PC-3 (cell line): ENCODE measurements at regions not wholly inside any gene's neighbourhood (a gene's known extent, or its start where the extent isn't known, plus 50 kb on each side); places are given as distances from the start of the nearest gene placed in this dataset.

ENCODE experiments used
- ATAC-seq: fragments of 200-7000 bp; cut with Tn5 transposase; 2 replicates; pipeline ENCODE4 v1.9.1; 2020; ENCODE audit warnings: mild to moderate bottlenecking, moderate library complexity
- BruUV-seq: library from RNA; stranded (reverse); fragments of 400-500 nt; replicated peaks from 2 replicates; lab custom pipeline; 2021; lab: Mats Ljungman, UMichigan
- CTCF ChIA-PET: fragments of 300-600 bp; sonication (Branson Sonifier 250); formaldehyde crosslinking; loops from one replicate; lab custom pipeline; 2022; ENCODE audit warnings: antibody characterized with exemption; lab: Charles Lee
- POLR2A ChIA-PET: fragments of 300-600 bp; sonication (Branson Sonifier 250); formaldehyde crosslinking; loops from one replicate; lab custom pipeline; 2022; ENCODE audit warnings: antibody characterized with exemption; ENCODE audit not compliant: unreplicated experiment; lab: Charles Lee
- DNase-seq: peaks from one replicate; pipeline ENCODE4 v3.0.0-alpha.2; 2015
- H2AFZ ChIP-seq: fragments of 300-600 bp; sonication (generic); 2 replicates; pipeline ENCODE4 v1.6.0; 2016; ENCODE audit warnings: antibody characterized with exemption, low read length
- H3F3A ChIP-seq: fragments of 300-600 bp; sonication (generic); one replicate; pipeline ENCODE4 v1.6.0; 2017; ENCODE audit warnings: antibody characterized with exemption, low read length, control low read depth, mild to moderate bottlenecking; ENCODE audit not compliant: unreplicated experiment
- H3K27ac ChIP-seq: fragments of 300-600 bp; sonication (generic); 2 replicates; pipeline ENCODE4 v1.5.1; 2016; ENCODE audit warnings: mild to moderate bottlenecking, low read length
- H3K27me3 ChIP-seq: fragments of 300-600 bp; sonication (generic); 2 replicates; pipeline ENCODE4 v1.6.1; 2016; ENCODE audit warnings: low read length, mixed read lengths
- H3K36me3 ChIP-seq: fragments of 300-600 bp; sonication (generic); 2 replicates; pipeline ENCODE4 v1.6.1; 2016; ENCODE audit warnings: low read depth, mixed run types, low read length, mixed read lengths
- H3K4me1 ChIP-seq: fragments of 300-600 bp; sonication (generic); 2 replicates; pipeline ENCODE4 v1.5.1; 2016; ENCODE audit warnings: low read length; ENCODE audit not compliant: insufficient read depth
- H3K4me2 ChIP-seq: fragments of 300-600 bp; sonication (generic); 2 replicates; pipeline ENCODE4 v1.6.0; 2016; ENCODE audit warnings: low read length
- H3K4me3 ChIP-seq: fragments of 300-600 bp; sonication (generic); 2 replicates; pipeline ENCODE4 v1.5.1; 2016; ENCODE audit warnings: mild to moderate bottlenecking, low read length, mixed read lengths
- H3K79me2 ChIP-seq: fragments of 300-600 bp; sonication (generic); 2 replicates; pipeline ENCODE4 v1.6.1; 2017; ENCODE audit warnings: low read length, mixed read lengths
- H3K9ac ChIP-seq: fragments of 300-600 bp; sonication (generic); 2 replicates; pipeline ENCODE4 v1.6.0; 2016; ENCODE audit warnings: mild to moderate bottlenecking, low read length
- H3K9me2 ChIP-seq: fragments of 300-600 bp; sonication (generic); replicated peaks from 2 replicates; pipeline ENCODE4 v1.6.1; 2016; ENCODE audit warnings: mixed run types, low read length, mixed read lengths
- H3K9me3 ChIP-seq: fragments of 300-600 bp; sonication (generic); 2 replicates; pipeline ENCODE4 v1.6.1; 2016; ENCODE audit warnings: low read length, mixed read lengths
- H4K20me1 ChIP-seq: fragments of 300-600 bp; sonication (generic); 2 replicates; pipeline ENCODE4 v1.6.1; 2016; ENCODE audit warnings: low read length, mixed read lengths
- EZH2 ChIP-seq: fragments of 300-600 bp; sonication (generic); IDR thresholded peaks from one replicate; pipeline ENCODE4 v1.6.1; 2017; ENCODE audit warnings: antibody characterized with exemption, mild to moderate bottlenecking, low read length; ENCODE audit not compliant: unreplicated experiment
- EZH2phosphoT487 ChIP-seq: fragments of 300-600 bp; sonication (generic); IDR thresholded peaks from 2 replicates; pipeline ENCODE4 v1.6.1; 2018; ENCODE audit warnings: mild to moderate bottlenecking, antibody characterized with exemption, low read length, borderline replicate concordance
- intact Hi-C: fragments of 100-400 bp; cut with micrococcal nuclease; formaldehyde crosslinking; loops from 2 replicates; pipeline ENCODE4 v1.9.0; 2023
- TF ChIP-seq, protein P1 (sequence below): fragments of 300-600 bp; sonication (generic); conservative IDR thresholded peaks from 2 replicates; pipeline ENCODE4 v1.5.1; 2017; ENCODE audit warnings: antibody characterized with exemption, low read depth, mild to moderate bottlenecking, low read length

DNA sequence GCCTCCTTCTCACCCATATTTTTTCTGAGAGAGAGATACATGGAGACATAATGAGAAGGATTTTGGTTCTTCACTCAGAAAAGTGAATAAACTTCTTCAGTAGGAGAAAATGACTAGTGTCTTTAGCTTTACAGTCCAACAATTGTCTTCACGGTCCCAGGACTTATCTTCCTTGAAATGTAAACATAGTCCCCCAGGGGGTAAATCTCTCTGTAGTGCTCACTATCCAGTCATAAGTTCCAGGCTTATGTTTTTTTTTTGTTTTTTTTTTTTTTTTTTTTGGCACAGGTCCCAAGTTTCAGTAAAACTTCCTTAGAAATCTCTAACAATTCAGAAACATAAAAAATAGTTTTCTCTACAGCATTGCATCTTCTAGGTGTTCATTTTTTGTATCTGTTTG, 890.2 kb upstream of the B3GALT2 start:
- Histone ChIP-seq H3K9ac (no peak overlapping the region), H2AFZ (no peak overlapping the region), H4K20me1 (no peaks in the 10 kb centered on the region), H3K27me3 (no peaks in the 10 kb centered on the region), H3K9me3 (no peaks in the 10 kb centered on the region), H3K9me2 (no peaks in the 10 kb centered on the region), H3K4me2 (no peak overlapping the region), H3K36me3 (no peaks in the 10 kb centered on the region), H3K79me2 (no peaks in the 10 kb centered on the region), H3K4me3 (no peak overlapping the region), H3K4me1 (no peaks in the 10 kb centered on the region), H3F3A (no peaks in the 10 kb centered on the region), H3K27ac (no peak overlapping the region)
- no peak for DNase-seq
- no peak for ATAC-seq
- ChIA-PET CTCF (interaction anchor here (0.7 kb wide), 1 partner anchor 14 kb away, joined by 11 read pairs; no protein-coding TSS in a partner anchor), POLR2A (no interaction called here)
- TF ChIP-seq EZH2 = no peak
- no peak for TF ChIP-seq EZH2phosphoT487
- TF ChIP-seq, protein P1, sequence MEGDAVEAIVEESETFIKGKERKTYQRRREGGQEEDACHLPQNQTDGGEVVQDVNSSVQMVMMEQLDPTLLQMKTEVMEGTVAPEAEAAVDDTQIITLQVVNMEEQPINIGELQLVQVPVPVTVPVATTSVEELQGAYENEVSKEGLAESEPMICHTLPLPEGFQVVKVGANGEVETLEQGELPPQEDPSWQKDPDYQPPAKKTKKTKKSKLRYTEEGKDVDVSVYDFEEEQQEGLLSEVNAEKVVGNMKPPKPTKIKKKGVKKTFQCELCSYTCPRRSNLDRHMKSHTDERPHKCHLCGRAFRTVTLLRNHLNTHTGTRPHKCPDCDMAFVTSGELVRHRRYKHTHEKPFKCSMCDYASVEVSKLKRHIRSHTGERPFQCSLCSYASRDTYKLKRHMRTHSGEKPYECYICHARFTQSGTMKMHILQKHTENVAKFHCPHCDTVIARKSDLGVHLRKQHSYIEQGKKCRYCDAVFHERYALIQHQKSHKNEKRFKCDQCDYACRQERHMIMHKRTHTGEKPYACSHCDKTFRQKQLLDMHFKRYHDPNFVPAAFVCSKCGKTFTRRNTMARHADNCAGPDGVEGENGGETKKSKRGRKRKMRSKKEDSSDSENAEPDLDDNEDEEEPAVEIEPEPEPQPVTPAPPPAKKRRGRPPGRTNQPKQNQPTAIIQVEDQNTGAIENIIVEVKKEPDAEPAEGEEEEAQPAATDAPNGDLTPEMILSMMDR = no peak
- intact Hi-C loops = no loop called here
- no TSS peak for BruUV-seq

DNA sequence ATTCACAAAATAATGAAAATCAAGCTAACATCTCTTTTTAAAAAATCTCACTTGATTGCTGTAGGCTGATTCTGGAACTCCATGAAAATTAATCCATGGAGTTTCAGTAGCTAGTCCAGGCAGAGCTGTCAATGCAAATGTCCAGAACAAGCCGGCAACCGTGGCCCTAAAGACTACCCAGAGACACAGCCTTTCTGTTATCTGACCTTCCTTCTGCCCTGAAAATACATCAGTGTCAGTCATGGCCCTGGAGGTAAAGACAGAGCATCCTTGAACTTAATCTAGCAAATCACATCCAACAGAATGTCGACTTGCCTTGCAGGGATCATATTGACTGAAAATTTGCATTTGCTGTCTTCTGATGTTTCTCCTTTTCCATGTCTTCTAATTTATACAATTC, 887.4 kb upstream of the B3GALT2 start:
- CTCF ChIA-PET = no interaction called here
- POLR2A ChIA-PET = no interaction called here
- intact Hi-C loops = no loop called here
- no peaks in the 10 kb centered on the region for H3F3A ChIP-seq
- BruUV-seq = no TSS peak
- H3K27me3 ChIP-seq = no peaks in the 10 kb centered on the region
- no peaks in the 10 kb centered on the region for H3K9me2 ChIP-seq
- no peaks in the 10 kb centered on the region for H3K9me3 ChIP-seq
- H3K9ac ChIP-seq = no peak overlapping the region
- no peaks in the 10 kb centered on the region for H3K79me2 ChIP-seq
- DNase-seq (no peak), ATAC-seq (no peak)
- no peaks in the 10 kb centered on the region for H3K4me1 ChIP-seq
- no peaks in the 10 kb centered on the region for H4K20me1 ChIP-seq
- H3K4me3 ChIP-seq = no peak overlapping the region
- no peak overlapping the region for H3K27ac ChIP-seq
- H2AFZ ChIP-seq = no peak overlapping the region
- H3K36me3 ChIP-seq = no peaks in the 10 kb centered on the region
- H3K4me2 ChIP-seq = no peak overlapping the region
- TF ChIP-seq, protein P1 = no peak
- no peak for TF ChIP-seq EZH2
- TF ChIP-seq EZH2phosphoT487 = no peak

DNA sequence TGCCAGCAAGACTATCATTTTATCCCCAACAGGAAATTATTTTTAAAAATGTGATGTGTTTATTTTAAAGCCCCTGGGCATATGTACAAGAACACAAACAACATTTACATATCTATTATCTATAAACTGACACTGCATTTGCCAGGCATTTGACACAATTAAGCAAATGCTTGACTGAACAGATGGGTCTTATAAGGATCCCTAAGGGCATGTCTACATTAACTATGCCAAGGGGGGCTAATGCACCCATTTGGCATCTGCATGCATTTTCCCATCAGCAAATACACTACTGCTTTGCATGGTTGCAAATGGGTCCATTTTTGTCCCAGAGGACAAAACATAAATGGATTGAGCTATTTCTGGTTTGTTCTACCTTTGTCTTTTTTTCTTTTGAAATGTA, 884.8 kb upstream of the B3GALT2 start:
- H3K4me2 ChIP-seq = no peak overlapping the region
- ChIA-PET POLR2A (no interaction called here), CTCF (no interaction called here)
- H3K27me3 ChIP-seq = no peaks in the 10 kb centered on the region
- H4K20me1 ChIP-seq = no peaks in the 10 kb centered on the region
- ATAC-seq (no peak), DNase-seq (no peak)
- no peak overlapping the region for H2AFZ ChIP-seq
- no peak overlapping the region for H3K27ac ChIP-seq
- H3F3A ChIP-seq = no peaks in the 10 kb centered on the region
- no peak overlapping the region for H3K9ac ChIP-seq
- H3K36me3 ChIP-seq = no peaks in the 10 kb centered on the region
- no TSS peak for BruUV-seq
- intact Hi-C loops = no loop called here
- TF ChIP-seq, protein P1 = no peak
- TF ChIP-seq EZH2 = no peak
- no peak overlapping the region for H3K4me3 ChIP-seq
- no peaks in the 10 kb centered on the region for H3K4me1 ChIP-seq
- H3K9me2 ChIP-seq = no peaks in the 10 kb centered on the region
- no peaks in the 10 kb centered on the region for H3K9me3 ChIP-seq
- no peaks in the 10 kb centered on the region for H3K79me2 ChIP-seq
